Endothelial cell of umbilical vein (primary cell): ENCODE measurements at regions not wholly inside any gene's neighbourhood (a gene's known extent, or its start where the extent isn't known, plus 50 kb on each side); places are given as distances from the start of the nearest gene placed in this dataset.

Source experiments
- BruUV-seq: library from RNA; stranded (reverse); fragments of 400-500 nt; replicated peaks from 2 replicates; lab custom pipeline; 2021; lab: Mats Ljungman, UMichigan
- CTCF ChIA-PET: fragments of 300-600, 350-600 bp; sonication (Branson Sonifier 250); formaldehyde crosslinking; loops from one replicate; lab custom pipeline; 2021; ENCODE audit warnings: antibody characterized with exemption, inconsistent platforms; lab: Charles Lee
- POLR2A ChIA-PET: fragments of 300-600, 350-600 bp; sonication (Branson Sonifier 250); formaldehyde crosslinking; loops from one replicate; lab custom pipeline; 2021; ENCODE audit warnings: antibody characterized with exemption, inconsistent platforms; lab: Charles Lee
- DNase-seq: peaks from one replicate; pipeline ENCODE4 v3.0.0-alpha.2; 2011; ENCODE audit warnings: low read depth, low spot score
- FAIRE-seq: peaks from 2 replicates; lab custom pipeline; 2011; peaks lifted over from hg19 to GRCh38; lab: Jason Lieb, UNC
- H2AFZ ChIP-seq: 2 replicates; pipeline ENCODE4 v1.6.0; 2012; ENCODE audit warnings: low read depth, low read length, control low read depth, inconsistent platforms
- H3K27ac ChIP-seq: 2 replicates; pipeline ENCODE4 v1.5.1; 2011; ENCODE audit warnings: low read depth, mild to moderate bottlenecking, control low read depth, low read length, moderate library complexity; ENCODE audit not compliant: insufficient read depth
- H3K27me3 ChIP-seq, 2 experiments: 2 replicates each; pipeline versions ENCODE4 v1.6.0 to v1.6.1; 2011; ENCODE audit warnings: low read length in 2 of 2, mixed read lengths in 1 of 2; ENCODE audit not compliant: control insufficient read depth in 2 of 2, insufficient read depth in 2 of 2
- H3K36me3 ChIP-seq, 2 experiments: 2 replicates in 1 of 2; 3 replicates in 1 of 2; pipeline ENCODE4 v1.5.1; 2011; ENCODE audit warnings: low read length in 2 of 2, mild to moderate bottlenecking in 1 of 2, moderate library complexity in 1 of 2; ENCODE audit not compliant: control insufficient read depth in 2 of 2, insufficient read depth in 2 of 2; ENCODE audit errors: extremely low read depth in 1 of 2
- H3K4me1 ChIP-seq: 3 replicates; pipeline ENCODE4 v1.5.1; 2011; ENCODE audit warnings: mild to moderate bottlenecking, low read length; ENCODE audit not compliant: control insufficient read depth, insufficient read depth; ENCODE audit errors: extremely low read depth
- H3K4me2 ChIP-seq: 2 replicates; pipeline ENCODE4 v1.6.1; 2011; ENCODE audit warnings: low read length, control low read depth, mixed read lengths; ENCODE audit not compliant: insufficient read depth
- H3K4me3 ChIP-seq, 3 experiments: fragments of 200-600 bp in 1 of 3; sonication (generic), shearing (Covaris generic) in 1 of 3; replicated peaks in 1 of 3; 2 replicates each; pipeline ENCODE4 v1.5.1; 2011 to 2016; ENCODE audit warnings: control low read depth in 3 of 3, low read length in 3 of 3, mild to moderate bottlenecking in 2 of 3, inconsistent platforms in 1 of 3, low read depth in 1 of 3, moderate library complexity in 1 of 3; ENCODE audit not compliant: insufficient read depth in 1 of 3
- H3K79me2 ChIP-seq: 2 replicates; pipeline ENCODE4 v1.6.0; 2012; ENCODE audit warnings: low read length, inconsistent platforms; ENCODE audit not compliant: control insufficient read depth, insufficient read depth
- H3K9ac ChIP-seq: replicated peaks from 2 replicates; pipeline ENCODE3; 2011; ENCODE audit warnings: low read length, control low read depth; ENCODE audit not compliant: insufficient read depth; ENCODE audit errors: extremely low read depth
- H3K9me1 ChIP-seq: replicated peaks from 3 replicates; pipeline ENCODE4 v1.6.0; 2011; ENCODE audit warnings: mild to moderate bottlenecking, low read length; ENCODE audit not compliant: control insufficient read depth, insufficient read depth; ENCODE audit errors: extremely low read depth
- H3K9me3 ChIP-seq: replicated peaks from 2 replicates; pipeline ENCODE4 v1.5.1; 2012; ENCODE audit warnings: low read length, inconsistent platforms; ENCODE audit not compliant: control insufficient read depth, insufficient read depth
- H4K20me1 ChIP-seq: replicated peaks from 2 replicates; pipeline ENCODE3; 2011; ENCODE audit warnings: mild to moderate bottlenecking, low read length; ENCODE audit not compliant: control insufficient read depth, insufficient read depth; ENCODE audit errors: extremely low read depth
- EZH2 ChIP-seq: IDR thresholded peaks from 2 replicates; pipeline ENCODE4 v1.6.1; 2012; ENCODE audit warnings: borderline replicate concordance, low read depth, mild to moderate bottlenecking, moderate library complexity, low read length, inconsistent platforms; ENCODE audit not compliant: severe bottlenecking
- FOS ChIP-seq: IDR thresholded peaks from 2 replicates; pipeline ENCODE4 v1.6.1; 2011; ENCODE audit warnings: mild to moderate bottlenecking, low read length, moderate library complexity, borderline replicate concordance; ENCODE audit not compliant: insufficient read depth
- GATA2 ChIP-seq: IDR thresholded peaks from 2 replicates; pipeline ENCODE4 v1.7.0; 2011; ENCODE audit warnings: low read depth, mild to moderate bottlenecking, moderate library complexity, mixed read lengths, low read length; ENCODE audit not compliant: insufficient read length, insufficient read depth
- JUN ChIP-seq: IDR thresholded peaks from 2 replicates; pipeline ENCODE4 v1.6.1; 2011; ENCODE audit warnings: borderline replicate concordance, low read depth; ENCODE audit not compliant: insufficient read length, insufficient read depth
- MAX ChIP-seq: IDR thresholded peaks from 2 replicates; pipeline ENCODE4 v1.6.1; 2011; ENCODE audit not compliant: insufficient read depth, insufficient read length
- MYC ChIP-seq: IDR thresholded peaks from one replicate; pipeline ENCODE4 v1.6.1; 2011; ENCODE audit warnings: mild to moderate bottlenecking, low read depth, low read length
- POLR2A ChIP-seq: IDR thresholded peaks from 2 replicates; pipeline ENCODE4 v1.6.1; 2012; ENCODE audit warnings: low read depth, mild to moderate bottlenecking, control low read depth, low read length
- POLR2AphosphoS5 ChIP-seq: IDR thresholded peaks from 2 replicates; pipeline ENCODE4 v1.6.1; 2012; ENCODE audit warnings: low read depth, mild to moderate bottlenecking, control low read depth, low read length, moderate library complexity; ENCODE audit not compliant: insufficient read depth
- dilution Hi-C: fragments of 300-500 bp; cut with MboI; formaldehyde crosslinking; loops from one replicate; pipeline ENCODE4 v1.15.0; 2019; ENCODE audit warnings: low sequenced_read_pairs; ENCODE audit not compliant: extremely low pct_ligation_motif_present
- intact Hi-C: fragments of 100-400 bp; cut with micrococcal nuclease; formaldehyde crosslinking; loops from one replicate; pipeline ENCODE4 v1.10.0; 2022
- TF ChIP-seq, protein P1 (sequence below), 2 donors: IDR thresholded peaks; 1 replicate in 1 of 2; 2 replicates in 1 of 2; pipeline ENCODE4 v1.5.1; 2011; ENCODE audit warnings: low read length in 2 of 2, mild to moderate bottlenecking in 2 of 2, moderate library complexity in 2 of 2, control low read depth in 1 of 2, inconsistent platforms in 1 of 2, low read depth in 1 of 2; ENCODE audit not compliant: insufficient read depth in 1 of 2; ENCODE audit errors: extremely low read depth in 1 of 2

GRCh38 chr15:47963265-47963664 lies 157.5 kb upstream of the SLC24A5 start:
- no peaks in the 10 kb centered on the region for H4K20me1 ChIP-seq
- no peak overlapping the region for H3K9ac ChIP-seq
- POLR2A ChIA-PET: no interaction called here
- intact Hi-C loops: no loop called here
- H3K4me3 ChIP-seq: no peak overlapping the region
- H3K27ac ChIP-seq: no peak overlapping the region
- no TSS peak for BruUV-seq
- H3K4me2 ChIP-seq: no peak overlapping the region
- no peak for FAIRE-seq
- CTCF ChIA-PET: no interaction called here
- dilution Hi-C loops: no loop called here
- no peaks in the 10 kb centered on the region for H3K9me1 ChIP-seq
- DNase-seq: no peak
- no peaks in the 10 kb centered on the region for H3K9me3 ChIP-seq
- no peaks in the 10 kb centered on the region for H3K36me3 ChIP-seq
- no peaks in the 10 kb centered on the region for H3K4me1 ChIP-seq
- H2AFZ ChIP-seq: no peak overlapping the region
- TF ChIP-seq FOS (no peak), GATA2 (no peak), MAX (no peak), JUN (no peak), POLR2A (no peak), POLR2AphosphoS5 (no peak), EZH2 (no peak), MYC (no peak)
- TF ChIP-seq, protein P1, sequence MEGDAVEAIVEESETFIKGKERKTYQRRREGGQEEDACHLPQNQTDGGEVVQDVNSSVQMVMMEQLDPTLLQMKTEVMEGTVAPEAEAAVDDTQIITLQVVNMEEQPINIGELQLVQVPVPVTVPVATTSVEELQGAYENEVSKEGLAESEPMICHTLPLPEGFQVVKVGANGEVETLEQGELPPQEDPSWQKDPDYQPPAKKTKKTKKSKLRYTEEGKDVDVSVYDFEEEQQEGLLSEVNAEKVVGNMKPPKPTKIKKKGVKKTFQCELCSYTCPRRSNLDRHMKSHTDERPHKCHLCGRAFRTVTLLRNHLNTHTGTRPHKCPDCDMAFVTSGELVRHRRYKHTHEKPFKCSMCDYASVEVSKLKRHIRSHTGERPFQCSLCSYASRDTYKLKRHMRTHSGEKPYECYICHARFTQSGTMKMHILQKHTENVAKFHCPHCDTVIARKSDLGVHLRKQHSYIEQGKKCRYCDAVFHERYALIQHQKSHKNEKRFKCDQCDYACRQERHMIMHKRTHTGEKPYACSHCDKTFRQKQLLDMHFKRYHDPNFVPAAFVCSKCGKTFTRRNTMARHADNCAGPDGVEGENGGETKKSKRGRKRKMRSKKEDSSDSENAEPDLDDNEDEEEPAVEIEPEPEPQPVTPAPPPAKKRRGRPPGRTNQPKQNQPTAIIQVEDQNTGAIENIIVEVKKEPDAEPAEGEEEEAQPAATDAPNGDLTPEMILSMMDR (IDR thresholded peaks at IDR 0.05; ENCODE audit: extremely low read depth in 1 of 2, insufficient read depth in 1 of 2, low read depth in 1 of 2, low read length in 2 of 2): no peak
- no peaks in the 10 kb centered on the region for H3K79me2 ChIP-seq
- H3K27me3 ChIP-seq: peaks cover 3 to 4% of the 10 kb centered on the region in 2 experiments
